ENCODE measurements at regions not wholly inside any gene's neighbourhood (a gene's known extent, or its start where the extent isn't known, plus 50 kb on each side); places are given as distances from the start of the nearest gene placed in this dataset.

- no peak for DNase-seq
Measured at GRCh38 chr21:16568244-16568643, 838.5 kb downstream of the USP25 start.

- DNase-seq: no peak
Measured at GRCh38 chr21:16568661-16569060, 838.9 kb downstream of the USP25 start.

- no peak for DNase-seq
Measured at GRCh38 chr21:16569679-16570078, 839.9 kb downstream of the USP25 start.

GRCh38 chr21:16570171-16570570 is 840.4 kb downstream of the USP25 start:
- no peak for DNase-seq

DNA sequence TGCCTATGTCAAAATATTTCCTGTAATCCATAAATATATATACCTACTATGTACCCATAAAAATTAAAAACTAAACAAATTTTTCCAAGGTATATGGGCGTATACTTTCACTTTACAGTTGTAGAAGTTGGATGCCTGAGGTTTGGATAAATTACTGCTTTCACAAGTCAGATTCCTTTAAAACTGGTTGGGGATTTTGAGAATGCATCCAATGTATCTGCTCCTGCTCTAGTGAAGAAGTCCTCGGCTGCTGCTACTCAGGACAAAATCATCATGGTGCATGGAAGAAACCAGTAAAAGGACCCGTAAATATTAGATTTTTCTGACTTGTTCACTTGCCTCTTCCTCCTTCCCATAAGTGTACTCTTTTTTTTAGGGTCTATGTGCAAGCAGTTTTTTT is 841.1 kb downstream of the USP25 start:
- no peak for DNase-seq

DNA sequence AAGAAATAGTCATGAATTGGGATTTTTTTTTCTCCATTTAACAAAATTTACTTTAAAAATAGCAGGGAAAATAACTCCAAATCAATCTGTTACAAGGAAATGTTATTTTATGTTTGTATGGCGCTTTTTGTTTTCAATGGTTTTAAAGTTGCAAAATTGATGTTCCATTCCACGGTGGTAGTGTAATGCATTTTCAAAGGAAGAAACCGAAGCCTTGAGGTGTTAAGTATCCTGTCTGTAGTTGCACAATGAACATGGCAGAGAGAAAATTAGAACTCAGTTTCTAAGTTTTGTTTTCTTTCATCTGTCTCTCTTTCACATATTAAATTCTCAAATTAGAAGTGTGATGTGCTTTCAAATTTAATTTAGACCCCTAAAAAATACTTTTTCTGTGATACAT is 841.8 kb downstream of the USP25 start:
- no peak for DNase-seq

GRCh38 chr21:16572032-16572431 is 842.2 kb downstream of the USP25 start:
- DNase-seq: no peak

- no peak for DNase-seq
Measured at GRCh38 chr21:16573578-16573977, 843.8 kb downstream of the USP25 start.

DNA sequence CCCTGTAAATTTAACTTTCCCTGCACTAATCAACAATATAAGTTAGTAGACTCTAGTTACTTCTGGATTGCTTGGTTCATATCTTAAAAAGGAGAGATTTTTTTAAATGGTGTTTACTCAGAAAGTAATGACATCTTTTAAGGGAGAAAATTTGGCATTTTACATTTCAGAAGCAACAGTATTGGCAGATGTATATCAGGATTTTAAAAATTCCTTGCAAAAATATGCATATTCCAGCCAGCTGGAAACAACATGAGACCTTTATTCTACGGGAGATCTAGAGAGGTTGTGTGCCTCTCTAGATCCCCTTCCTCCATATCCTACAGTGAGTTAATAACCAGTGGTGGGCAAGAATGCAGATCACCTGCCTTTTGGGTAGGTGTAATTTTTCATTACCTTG is 848.2 kb downstream of the USP25 start:
- no peak for DNase-seq

DNA sequence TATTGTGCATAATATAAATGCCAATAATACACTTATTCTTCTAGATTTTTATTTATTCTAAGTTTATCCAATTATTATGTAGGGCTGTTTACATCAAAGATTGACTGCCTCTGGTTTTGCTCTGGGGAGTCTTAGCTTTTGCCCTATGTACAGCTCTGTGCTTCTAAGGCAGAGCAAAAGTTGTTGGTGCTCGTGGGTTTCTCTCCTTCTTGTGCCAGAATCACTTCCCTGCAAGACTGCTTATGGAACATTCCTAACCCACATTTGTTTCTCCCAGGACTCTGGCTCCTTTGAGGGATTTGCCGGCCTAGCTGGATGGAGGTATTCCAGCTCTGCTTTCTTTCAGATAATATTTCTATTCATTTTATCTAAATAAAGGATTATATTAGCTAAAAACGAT is 849.1 kb downstream of the USP25 start:
- no peak for DNase-seq

GRCh38 chr21:16579538-16579937 is 849.8 kb downstream of the USP25 start:
- DNase-seq: no peak

DNA sequence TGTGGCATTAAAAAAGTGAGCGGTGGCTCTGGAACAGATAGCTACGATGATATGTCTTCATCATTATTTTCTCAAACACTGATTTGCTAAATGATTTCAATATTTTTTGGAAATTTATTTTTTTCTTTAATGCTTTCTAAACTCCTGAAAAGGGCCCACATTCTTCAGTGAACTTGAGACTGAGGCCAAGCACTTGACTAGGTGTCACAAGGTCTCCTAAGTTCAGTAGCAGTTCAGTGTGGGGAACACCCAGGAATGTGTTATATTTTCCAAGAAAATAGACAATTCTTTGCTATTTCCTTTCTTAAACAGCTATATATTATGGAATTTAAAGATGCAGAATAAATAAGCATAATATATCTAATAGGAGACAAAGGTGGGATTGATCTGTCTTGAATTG is 850.9 kb downstream of the USP25 start:
- DNase-seq: no peak

DNA sequence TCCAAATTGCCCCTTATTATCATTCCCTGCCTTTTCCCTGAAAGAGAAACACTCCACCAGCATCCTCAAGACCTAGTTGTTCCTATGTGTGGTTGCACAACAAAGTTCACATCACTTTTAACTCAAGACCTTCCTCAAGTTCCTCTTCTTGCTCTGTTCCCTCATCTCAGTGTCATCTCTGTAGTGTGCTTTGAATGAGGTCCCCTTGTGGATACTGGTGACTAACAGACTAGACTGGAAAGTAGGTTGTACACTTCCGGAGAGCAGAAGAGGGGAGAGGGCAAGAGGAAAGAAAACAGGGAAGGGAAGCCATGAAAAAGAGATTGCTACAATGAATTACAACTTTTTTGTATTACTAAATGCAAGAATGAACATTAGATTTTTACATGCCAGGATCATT is 853.8 kb downstream of the USP25 start:
- no peak for DNase-seq

GRCh38 chr21:16584756-16585155 is 855.0 kb downstream of the USP25 start:
- no peak for DNase-seq

GRCh38 chr21:16585896-16586295 is 856.1 kb downstream of the USP25 start:
- no peak for DNase-seq

DNA sequence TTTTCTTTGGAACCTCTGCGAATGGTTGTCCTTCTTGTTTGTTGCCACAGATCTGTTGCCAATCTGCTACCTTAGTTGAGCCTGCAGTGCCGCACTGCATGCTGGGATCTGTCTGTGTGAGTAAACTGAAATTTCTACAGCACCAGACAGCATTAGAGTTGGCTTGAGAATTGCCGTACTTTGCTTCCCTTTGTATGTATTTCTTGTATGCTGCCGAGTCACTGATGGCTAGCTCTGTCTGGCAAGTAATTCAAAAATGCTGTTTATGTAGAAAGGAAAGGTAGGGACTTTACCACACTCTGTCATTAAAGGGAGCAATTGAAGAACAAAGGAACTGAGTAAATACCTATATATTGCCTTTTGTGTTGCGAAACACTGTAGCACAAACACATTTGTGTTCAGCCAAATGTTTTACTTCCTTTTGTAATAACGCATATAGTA is 857.4 kb downstream of the USP25 start:
- DNase-seq: peak; percentile 32

DNA sequence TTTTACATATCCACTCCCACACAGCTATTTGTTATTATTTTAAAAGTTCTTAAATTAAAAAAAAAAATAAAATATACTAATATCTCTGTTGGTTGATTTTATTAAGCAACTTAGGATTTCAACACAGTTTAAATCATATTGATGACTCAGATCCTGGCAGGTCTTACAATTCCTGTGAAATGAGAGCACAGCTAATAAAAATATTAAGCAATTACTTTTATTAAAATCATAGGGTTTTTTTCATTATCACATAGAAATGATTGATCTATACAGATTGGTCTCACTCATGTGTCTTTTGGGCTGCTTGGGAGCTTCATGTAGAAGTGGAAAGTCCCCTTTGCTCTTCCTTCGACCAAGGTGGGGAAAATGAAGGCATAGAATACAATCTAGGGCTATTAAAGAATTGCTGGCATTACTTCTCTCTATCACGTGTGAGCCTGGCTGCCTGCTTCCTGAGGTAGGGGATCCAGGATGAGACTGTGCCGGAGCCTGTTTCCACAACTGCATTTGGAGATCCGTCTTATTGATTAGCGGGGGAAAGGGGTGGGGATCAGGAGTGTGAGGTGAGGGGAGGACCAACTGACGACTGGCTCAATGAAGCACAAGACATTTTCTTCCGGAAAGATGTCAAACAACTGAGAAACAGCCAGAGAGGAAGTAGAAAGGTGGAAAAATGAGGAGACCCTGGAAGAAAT is 858.0 kb downstream of the USP25 start:
- DNase-seq: peak; percentile 19

DNA sequence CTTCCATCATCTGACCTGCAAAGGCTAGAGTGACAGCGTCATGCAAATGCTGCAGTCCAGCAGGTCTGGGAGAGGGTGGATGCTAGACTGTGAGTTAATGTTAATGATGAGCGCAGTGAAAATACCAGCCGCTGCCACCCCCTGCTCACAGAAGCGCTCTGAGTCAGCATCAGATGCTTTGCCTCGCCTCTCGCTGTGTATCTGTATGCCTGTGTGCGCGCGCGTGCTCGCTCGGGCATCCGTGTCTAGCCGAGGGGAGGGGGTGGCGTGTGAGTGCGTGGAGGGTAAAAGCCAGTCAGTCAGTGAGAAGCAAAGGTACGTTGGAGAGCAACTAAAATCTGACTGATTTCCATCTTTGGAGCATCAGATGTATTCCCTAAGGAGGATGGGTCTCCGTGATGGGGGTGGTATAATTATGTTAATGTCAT is 858.7 kb downstream of the USP25 start:
- peak; percentile 70 for DNase-seq

DNA sequence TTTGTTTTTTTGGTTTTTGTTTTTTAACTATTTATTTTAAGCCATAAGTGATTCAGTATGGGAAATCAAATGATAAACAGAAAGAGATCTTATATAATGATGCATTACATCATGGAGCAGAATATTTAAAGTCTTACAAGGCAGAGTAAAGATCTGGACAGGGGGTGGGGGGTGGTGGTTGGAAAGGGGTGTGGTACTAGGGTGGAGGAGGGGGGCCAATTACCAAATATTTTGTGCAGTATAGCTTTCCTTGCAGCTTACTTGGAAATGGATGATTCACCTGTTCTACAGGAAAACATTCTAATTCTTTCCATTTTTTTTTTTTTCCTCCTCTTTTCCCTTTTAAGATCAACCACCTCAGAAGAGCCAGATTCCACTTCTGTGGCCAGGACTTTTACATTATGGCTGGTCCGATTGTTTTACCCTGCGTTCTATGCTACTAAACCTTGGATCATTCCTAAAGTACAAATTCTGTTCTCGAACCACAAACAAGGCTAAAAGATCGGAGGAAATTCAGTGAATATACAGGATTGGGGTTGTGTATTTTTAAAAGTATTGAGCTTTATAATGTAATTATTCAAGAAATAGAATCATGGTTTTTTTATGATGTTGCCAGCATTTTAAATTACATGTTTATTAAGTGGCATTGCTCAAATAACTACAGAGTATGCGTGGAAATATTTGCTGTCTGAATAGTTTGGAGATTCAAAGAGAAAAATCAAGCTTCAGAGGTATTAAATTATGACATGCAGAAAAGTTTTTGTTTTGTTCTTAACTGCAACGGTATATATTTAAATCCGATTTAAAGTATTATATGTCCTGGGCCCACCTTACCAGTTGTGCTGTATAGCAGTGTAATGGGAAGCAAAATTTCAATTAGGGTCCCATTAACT is 859.5 kb downstream of the USP25 start:
- DNase-seq: no peak

GRCh38 chr21:16590186-16590585 is 860.4 kb downstream of the USP25 start:
- DNase-seq: no peak

DNA sequence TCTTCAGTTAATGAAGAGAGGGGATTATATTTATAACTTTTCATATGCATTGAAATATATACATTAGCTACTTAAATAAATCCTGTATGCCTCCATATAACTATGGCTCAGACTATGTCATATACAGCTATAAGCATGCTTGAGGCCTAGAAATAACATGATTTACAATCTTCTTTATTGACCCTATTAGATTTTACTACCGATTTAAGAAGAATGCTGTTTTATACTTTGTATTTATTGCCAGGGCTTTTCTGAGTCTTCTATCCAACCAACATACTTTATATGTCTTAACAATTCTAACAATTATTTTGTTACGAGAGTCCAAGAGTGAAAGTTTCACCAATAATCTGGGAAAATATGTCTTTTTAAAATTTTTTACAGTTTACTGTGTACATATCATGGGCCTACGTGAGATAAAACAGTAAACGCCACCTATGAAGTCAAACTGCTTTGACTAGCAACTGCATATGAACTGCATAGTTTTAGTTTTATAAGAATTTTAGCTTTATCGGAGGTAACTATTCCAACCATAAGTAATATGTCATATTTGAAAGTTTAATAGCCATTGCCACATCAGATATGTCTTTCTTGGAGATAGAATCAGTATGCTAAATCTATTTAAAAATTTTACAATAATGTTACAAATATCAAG is 861.0 kb downstream of the USP25 start:
- DNase-seq: no peak

DNA sequence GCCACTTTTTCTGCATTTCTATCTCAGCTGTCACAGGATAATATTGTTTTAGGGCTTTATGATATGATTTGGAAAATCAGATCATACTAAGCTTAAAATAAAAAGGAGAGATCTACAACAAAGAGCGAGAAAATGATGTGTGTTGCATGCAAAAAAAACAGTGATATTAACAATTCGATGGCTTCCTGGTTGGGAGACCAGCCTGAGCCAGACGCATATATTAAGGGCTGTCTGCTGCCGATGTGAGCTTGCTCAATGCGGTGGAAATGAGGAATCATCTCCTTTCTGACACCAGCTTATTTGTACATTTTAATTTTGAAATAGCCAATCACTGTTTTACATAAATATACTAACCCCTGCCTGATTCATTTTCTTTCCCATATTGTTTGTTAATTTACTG is 862.6 kb downstream of the USP25 start:
- DNase-seq: no peak

DNA sequence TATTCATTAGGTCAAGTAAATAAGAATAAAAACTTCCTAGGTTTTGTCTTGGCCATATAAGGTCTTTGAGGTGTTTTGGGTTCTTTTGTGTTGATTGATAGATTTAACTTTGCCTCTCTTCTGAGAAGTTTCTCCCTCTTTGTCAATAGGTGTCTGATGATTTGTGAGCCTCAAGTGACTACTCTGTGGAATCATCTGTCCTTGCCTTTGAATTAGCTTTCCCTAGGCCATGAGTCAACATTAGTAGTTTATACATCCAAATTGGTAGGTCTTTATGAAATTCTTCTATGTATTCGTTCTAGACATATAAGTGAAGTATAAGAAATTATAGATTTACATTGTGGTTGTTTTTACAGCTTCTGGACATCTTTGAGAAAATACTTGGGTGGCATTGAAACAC is 864.4 kb downstream of the USP25 start:
- no peak for DNase-seq

GRCh38 chr21:16596369-16596768 is 866.6 kb downstream of the USP25 start:
- DNase-seq: no peak
